Loucy (cell line): ENCODE measurements at regions not wholly inside any gene's neighbourhood (a gene's known extent, or its start where the extent isn't known, plus 50 kb on each side); places are given as distances from the start of the nearest gene placed in this dataset.

ENCODE experiments used
- H2AFZ ChIP-seq: fragments of 200-600 bp; sonication (generic); 2 replicates; pipeline ENCODE4 v1.6.0; 2016; ENCODE audit warnings: antibody characterized with exemption, mild to moderate bottlenecking, low read length, moderate library complexity
- H3F3A ChIP-seq: fragments of 200-600 bp; 2 replicates; pipeline ENCODE4 v1.6.0; 2016; ENCODE audit warnings: antibody characterized with exemption, low read depth, mild to moderate bottlenecking
- H3K27me3 ChIP-seq: fragments of 200-600 bp; sonication (generic); 2 replicates; pipeline ENCODE4 v1.6.1; 2014; ENCODE audit warnings: low read length, mild to moderate bottlenecking; ENCODE audit not compliant: insufficient read depth, poor library complexity, severe bottlenecking
- H3K36me3 ChIP-seq: fragments of 200-600 bp; sonication (generic); 2 replicates; pipeline ENCODE4 v1.6.1; 2016; ENCODE audit warnings: low read length; ENCODE audit not compliant: insufficient read depth
- H3K4me1 ChIP-seq: fragments of 200-600 bp; sonication (generic); 2 replicates; pipeline ENCODE4 v1.5.1; 2014; ENCODE audit warnings: low read length, mild to moderate bottlenecking; ENCODE audit not compliant: insufficient read depth, poor library complexity, severe bottlenecking
- H3K4me2 ChIP-seq: fragments of 200-600 bp; sonication (generic); 2 replicates; pipeline ENCODE4 v1.6.0; 2014; ENCODE audit warnings: antibody characterized with exemption, low read length, low read depth, mild to moderate bottlenecking; ENCODE audit not compliant: poor library complexity, severe bottlenecking
- H3K4me3 ChIP-seq: fragments of 200-600 bp; sonication (generic); 2 replicates; pipeline ENCODE4 v1.5.1; 2014; ENCODE audit warnings: low read length, mild to moderate bottlenecking, mixed read lengths; ENCODE audit not compliant: poor library complexity, severe bottlenecking
- H3K79me2 ChIP-seq: fragments of 200-600 bp; sonication (generic); 2 replicates; pipeline ENCODE4 v1.6.1; 2014; ENCODE audit warnings: low read length; ENCODE audit not compliant: insufficient read depth
- H3K9ac ChIP-seq: fragments of 200-600 bp; sonication (generic); 2 replicates; pipeline ENCODE4 v1.6.0; 2014; ENCODE audit warnings: mild to moderate bottlenecking, low read depth, low read length, moderate library complexity; ENCODE audit not compliant: poor library complexity, severe bottlenecking
- H3K9me2 ChIP-seq: fragments of 200-600 bp; sonication (generic); replicated peaks from 2 replicates; pipeline ENCODE4 v1.6.1; 2016; ENCODE audit warnings: low read depth, low read length, mixed read lengths
- H3K9me3 ChIP-seq: fragments of 200-600 bp; sonication (generic); 2 replicates; pipeline ENCODE4 v1.6.1; 2014; ENCODE audit warnings: mild to moderate bottlenecking, antibody characterized with exemption, low read length, low read depth; ENCODE audit not compliant: insufficient read depth
- H4K20me1 ChIP-seq: fragments of 200-600 bp; sonication (generic); 2 replicates; pipeline ENCODE4 v1.6.0; 2014; ENCODE audit warnings: antibody characterized with exemption, low read length, mild to moderate bottlenecking; ENCODE audit not compliant: insufficient read depth, poor library complexity, severe bottlenecking
- CTCF ChIP-seq: fragments of 200-600 bp; sonication (generic); conservative IDR thresholded peaks from 2 replicates; pipeline ENCODE4 v1.5.1; 2014; ENCODE audit warnings: mild to moderate bottlenecking, antibody characterized with exemption, low read length
- EZH2phosphoT487 ChIP-seq: fragments of 200-600 bp; IDR thresholded peaks from 2 replicates; pipeline ENCODE4 v1.6.1; 2018; ENCODE audit warnings: antibody characterized with exemption, mild to moderate bottlenecking, moderate library complexity, borderline replicate concordance

- Histone ChIP-seq H3K79me2 (no peaks in the 10 kb centered on the region), H3K27me3 (no peaks in the 10 kb centered on the region), H2AFZ (no peak overlapping the region), H4K20me1 (no peaks in the 10 kb centered on the region), H3K4me2 (no peak overlapping the region), H3F3A (no peaks in the 10 kb centered on the region), H3K4me3 (no peak overlapping the region), H3K36me3 (no peaks in the 10 kb centered on the region), H3K9ac (no peak overlapping the region), H3K9me3 (no peaks in the 10 kb centered on the region), H3K4me1 (no peaks in the 10 kb centered on the region), H3K9me2 (no peaks in the 10 kb centered on the region)
- TF ChIP-seq EZH2phosphoT487 (no peak), CTCF (no peak)
Measured at GRCh38 chr4:158995965-158996364, 106.9 kb upstream of the RAPGEF2 start.

GRCh38 chr4:158996669-158997074, 106.2 kb upstream of the RAPGEF2 start:
- Histone ChIP-seq H3K9me2 (no peaks in the 10 kb centered on the region), H3K4me1 (no peaks in the 10 kb centered on the region), H3K4me2 (no peak overlapping the region), H3K79me2 (no peaks in the 10 kb centered on the region), H3K9ac (no peak overlapping the region), H3K4me3 (no peak overlapping the region), H3K27me3 (no peaks in the 10 kb centered on the region), H2AFZ (no peak overlapping the region), H3F3A (no peaks in the 10 kb centered on the region), H3K36me3 (no peaks in the 10 kb centered on the region), H4K20me1 (no peaks in the 10 kb centered on the region), H3K9me3 (no peaks in the 10 kb centered on the region)
- no peak for TF ChIP-seq CTCF
- no peak for TF ChIP-seq EZH2phosphoT487

- TF ChIP-seq EZH2phosphoT487 (no peak), CTCF (no peak)
- H3K9ac ChIP-seq, result no peak overlapping the region
- H2AFZ ChIP-seq, result no peak overlapping the region
- H3K27me3 ChIP-seq, result no peaks in the 10 kb centered on the region
- H3K36me3 ChIP-seq, result no peaks in the 10 kb centered on the region
- H3K4me3 ChIP-seq, result no peak overlapping the region
- H3K4me1 ChIP-seq, result peaks cover 5% of the 10 kb centered on the region
- no peak overlapping the region for H3K4me2 ChIP-seq
- H3K79me2 ChIP-seq, result no peaks in the 10 kb centered on the region
- no peaks in the 10 kb centered on the region for H3K9me2 ChIP-seq
- no peaks in the 10 kb centered on the region for H3K9me3 ChIP-seq
- H3F3A ChIP-seq, result no peaks in the 10 kb centered on the region
- no peaks in the 10 kb centered on the region for H4K20me1 ChIP-seq
Measured at GRCh38 chr4:158997660-158998349, 105.1 kb upstream of the RAPGEF2 start.
